OCI-LY7 (cell line): ENCODE measurements at regions not wholly inside any gene's neighbourhood (a gene's known extent, or its start where the extent isn't known, plus 50 kb on each side); places are given as distances from the start of the nearest gene placed in this dataset.

Experiments used
- BruUV-seq: library from RNA; stranded (reverse); fragments of 400-500 nt; replicated peaks from 2 replicates; lab custom pipeline; 2021; lab: Mats Ljungman, UMichigan
- CTCF ChIA-PET: fragments of 300-600 bp; sonication (Branson Sonifier 250); formaldehyde crosslinking; loops from one replicate; lab custom pipeline; 2022; ENCODE audit warnings: antibody characterized with exemption; ENCODE audit not compliant: unreplicated experiment; lab: Charles Lee
- POLR2A ChIA-PET: fragments of 300-600 bp; sonication (Branson Sonifier 250); formaldehyde crosslinking; loops from one replicate; lab custom pipeline; 2022; ENCODE audit warnings: antibody characterized with exemption; lab: Charles Lee
- DNase-seq: peaks from one replicate; pipeline ENCODE4 v3.0.0-alpha.2; 2015; ENCODE audit warnings: low spot score
- H2AFZ ChIP-seq: fragments of 200-600 bp; sonication (generic), shearing (Covaris generic); 2 replicates; pipeline ENCODE4 v1.6.1; 2014; ENCODE audit warnings: mild to moderate bottlenecking, antibody characterized with exemption, low read length, moderate library complexity
- H3K27ac ChIP-seq: fragments of 200-600 bp; sonication (generic); 2 replicates; pipeline ENCODE4 v1.5.1; 2014; ENCODE audit warnings: mixed run types, low read depth, mild to moderate bottlenecking, moderate library complexity, low read length, inconsistent platforms; ENCODE audit not compliant: poor library complexity, severe bottlenecking
- H3K36me3 ChIP-seq: fragments of 200-600 bp; sonication (generic); 2 replicates; pipeline ENCODE4 v1.6.1; 2014; ENCODE audit warnings: mild to moderate bottlenecking, antibody characterized with exemption, low read length, moderate library complexity, mixed read lengths; ENCODE audit not compliant: insufficient read depth
- H3K4me1 ChIP-seq: fragments of 200-600 bp; sonication (generic); 2 replicates; pipeline ENCODE4 v1.5.1; 2014; ENCODE audit warnings: mild to moderate bottlenecking, low read length; ENCODE audit not compliant: insufficient read depth, poor library complexity, severe bottlenecking
- H3K4me2 ChIP-seq: fragments of 200-600 bp; sonication (generic); 2 replicates; pipeline ENCODE4 v1.6.1; 2014; ENCODE audit warnings: mild to moderate bottlenecking, low read length
- H3K4me3 ChIP-seq: fragments of 200-600 bp; sonication (generic); 2 replicates; pipeline ENCODE4 v1.5.1; 2014; ENCODE audit warnings: mild to moderate bottlenecking, low read depth, low read length; ENCODE audit not compliant: poor library complexity, severe bottlenecking
- H3K79me2 ChIP-seq: fragments of 200-600 bp; sonication (generic); 2 replicates; pipeline ENCODE4 v1.6.1; 2016; ENCODE audit warnings: low read depth, mild to moderate bottlenecking, low read length, moderate library complexity, mixed read lengths; ENCODE audit not compliant: insufficient read depth
- H3K9me2 ChIP-seq: fragments of 200-600 bp; sonication (generic); 2 replicates; pipeline ENCODE4 v1.6.1; 2016; ENCODE audit warnings: mild to moderate bottlenecking, low read length, mixed read lengths; ENCODE audit not compliant: insufficient read depth
- H3K9me3 ChIP-seq: fragments of 200-600 bp; sonication (generic); 2 replicates; pipeline ENCODE4 v1.6.1; 2014; ENCODE audit warnings: mild to moderate bottlenecking, mixed run types, low read length, mixed read lengths
- H4K20me1 ChIP-seq: fragments of 200-600 bp; sonication (generic); 2 replicates; pipeline ENCODE4 v1.6.1; 2014; ENCODE audit warnings: mild to moderate bottlenecking, antibody characterized with exemption, low read length, moderate library complexity, mixed read lengths; ENCODE audit not compliant: insufficient read depth
- CTCF ChIP-seq: fragments of 200-600 bp; sonication (generic); conservative IDR thresholded peaks from 2 replicates; pipeline ENCODE4 v1.5.1; 2014; ENCODE audit warnings: mild to moderate bottlenecking, antibody characterized with exemption, low read length, moderate library complexity, mixed read lengths
- EZH2phosphoT487 ChIP-seq: fragments of 200-600 bp; sonication (generic); IDR thresholded peaks from 2 replicates; pipeline ENCODE4 v1.6.1; 2018; ENCODE audit warnings: low read depth, borderline replicate concordance, mild to moderate bottlenecking, mixed run types, antibody characterized with exemption, low read length, moderate library complexity, mixed read lengths
- intact Hi-C: fragments of 100-400 bp; cut with micrococcal nuclease; formaldehyde crosslinking; loops from one replicate; pipeline ENCODE4 v1.10.0; 2022; ENCODE audit not compliant: unreplicated experiment

- Histone ChIP-seq H3K4me3 (no peak overlapping the region), H3K79me2 (no peaks in the 10 kb centered on the region), H3K9me3 (no peaks in the 10 kb centered on the region), H3K9me2 (no peaks in the 10 kb centered on the region), H3K27ac (no peak overlapping the region), H3K36me3 (no peaks in the 10 kb centered on the region), H2AFZ (no peak overlapping the region), H3K4me1 (no peaks in the 10 kb centered on the region), H4K20me1 (no peaks in the 10 kb centered on the region), H3K4me2 (no peak overlapping the region)
- no TSS peak for BruUV-seq
- TF ChIP-seq EZH2phosphoT487, result no peak
- no peak for TF ChIP-seq CTCF
- ChIA-PET CTCF (no interaction called here), POLR2A (interaction anchor here (0.7 kb wide), 3 partner anchors 54 to 123 kb away, joined by 3 read pairs; no protein-coding TSS in a partner anchor)
- no peak for DNase-seq
- intact Hi-C loops, result no loop called here
These were observed 107.2 kb downstream of the RGS2 start for GRCh38 chr1:192916021-192916420.

- no peaks in the 10 kb centered on the region for H3K36me3 ChIP-seq
- H3K9me2 ChIP-seq, result no peaks in the 10 kb centered on the region
- intact Hi-C loops, result no loop called here
- no peaks in the 10 kb centered on the region for H4K20me1 ChIP-seq
- ChIA-PET POLR2A (no interaction called here), CTCF (interaction anchor here (0.6 kb wide), 1 partner anchor 272 kb away, joined by 3 read pairs; no protein-coding TSS in a partner anchor)
- H3K4me1 ChIP-seq, result no peaks in the 10 kb centered on the region
- H3K27ac ChIP-seq, result no peak overlapping the region
- H3K4me2 ChIP-seq, result no peak overlapping the region
- no peaks in the 10 kb centered on the region for H3K9me3 ChIP-seq
- H2AFZ ChIP-seq, result no peak overlapping the region
- no peaks in the 10 kb centered on the region for H3K79me2 ChIP-seq
- BruUV-seq, result no TSS peak
- TF ChIP-seq CTCF (no peak), EZH2phosphoT487 (no peak)
- no peak for DNase-seq
- no peak overlapping the region for H3K4me3 ChIP-seq
These were observed 109.4 kb downstream of the RGS2 start for GRCh38 chr1:192918259-192918658.

- no peak for TF ChIP-seq CTCF
- no peak for TF ChIP-seq EZH2phosphoT487
- ChIA-PET POLR2A (no interaction called here), CTCF (no interaction called here)
- no peak for DNase-seq
- Histone ChIP-seq H3K79me2 (no peaks in the 10 kb centered on the region), H3K9me3 (no peaks in the 10 kb centered on the region), H3K4me2 (no peak overlapping the region), H3K4me1 (no peaks in the 10 kb centered on the region), H3K9me2 (no peaks in the 10 kb centered on the region), H3K36me3 (no peaks in the 10 kb centered on the region), H2AFZ (no peak overlapping the region), H3K27ac (no peak overlapping the region), H3K4me3 (no peak overlapping the region), H4K20me1 (no peaks in the 10 kb centered on the region)
- intact Hi-C loops, result no loop called here
- BruUV-seq, result no TSS peak
These were observed 111.6 kb downstream of the RGS2 start for GRCh38 chr1:192920412-192920811.
